Hepatocyte (in vitro differentiated cells): ENCODE measurements at regions not wholly inside any gene's neighbourhood (a gene's known extent, or its start where the extent isn't known, plus 50 kb on each side); places are given as distances from the start of the nearest gene placed in this dataset.

ENCODE experiments used
- EZH2 ChIP-seq: fragments of 200-600 bp; sonication (generic); IDR thresholded peaks from 2 replicates; pipeline ENCODE4 v1.6.1; 2016; ENCODE audit warnings: antibody characterized with exemption, mild to moderate bottlenecking, borderline replicate concordance
- TF ChIP-seq, protein P1 (sequence below): fragments of 200-600 bp; sonication (generic); IDR thresholded peaks from 2 replicates; pipeline ENCODE4 v1.5.1; 2016; ENCODE audit warnings: antibody characterized with exemption, mild to moderate bottlenecking; ENCODE audit not compliant: poor library complexity

DNA sequence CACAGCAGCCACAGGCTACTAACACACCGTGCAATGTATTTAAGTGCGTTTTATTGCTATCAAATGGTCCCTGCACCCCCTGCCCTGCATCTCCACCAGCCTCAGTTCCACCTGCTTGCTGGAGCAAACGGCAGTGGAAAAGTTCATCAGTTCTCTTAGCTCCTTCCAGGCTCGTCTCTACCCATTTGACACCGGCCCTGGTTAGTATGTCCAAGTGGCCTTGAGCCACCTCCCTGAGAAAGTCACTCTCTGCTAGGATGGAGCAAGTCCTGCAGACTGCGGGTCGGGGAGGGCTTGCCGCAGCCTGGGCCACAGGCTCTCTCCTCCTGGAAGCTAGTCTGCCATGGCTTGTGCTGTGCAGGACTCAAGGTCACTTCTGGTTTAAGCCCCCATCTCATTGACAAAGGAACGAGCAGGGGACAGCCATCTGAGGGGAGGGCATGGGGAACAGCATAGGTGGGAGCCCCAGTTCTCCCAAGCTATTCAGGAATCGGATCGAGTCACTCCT, 74.9 kb downstream of the RHOB start:
- TF ChIP-seq, protein P1, sequence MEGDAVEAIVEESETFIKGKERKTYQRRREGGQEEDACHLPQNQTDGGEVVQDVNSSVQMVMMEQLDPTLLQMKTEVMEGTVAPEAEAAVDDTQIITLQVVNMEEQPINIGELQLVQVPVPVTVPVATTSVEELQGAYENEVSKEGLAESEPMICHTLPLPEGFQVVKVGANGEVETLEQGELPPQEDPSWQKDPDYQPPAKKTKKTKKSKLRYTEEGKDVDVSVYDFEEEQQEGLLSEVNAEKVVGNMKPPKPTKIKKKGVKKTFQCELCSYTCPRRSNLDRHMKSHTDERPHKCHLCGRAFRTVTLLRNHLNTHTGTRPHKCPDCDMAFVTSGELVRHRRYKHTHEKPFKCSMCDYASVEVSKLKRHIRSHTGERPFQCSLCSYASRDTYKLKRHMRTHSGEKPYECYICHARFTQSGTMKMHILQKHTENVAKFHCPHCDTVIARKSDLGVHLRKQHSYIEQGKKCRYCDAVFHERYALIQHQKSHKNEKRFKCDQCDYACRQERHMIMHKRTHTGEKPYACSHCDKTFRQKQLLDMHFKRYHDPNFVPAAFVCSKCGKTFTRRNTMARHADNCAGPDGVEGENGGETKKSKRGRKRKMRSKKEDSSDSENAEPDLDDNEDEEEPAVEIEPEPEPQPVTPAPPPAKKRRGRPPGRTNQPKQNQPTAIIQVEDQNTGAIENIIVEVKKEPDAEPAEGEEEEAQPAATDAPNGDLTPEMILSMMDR = no peak
- no peak for TF ChIP-seq EZH2
